AML-193 (cell line): ENCODE measurements at regions not wholly inside any gene's neighbourhood (a gene's known extent, or its start where the extent isn't known, plus 50 kb on each side); places are given as distances from the start of the nearest gene placed in this dataset.
"Not testable (repeated sequence)": the region's sequence is repeated elsewhere in the genome, so short reads cannot be mapped to it uniquely, and the experiment has no call there.

Experiments
- DNase-seq, 2 experiments: peaks; one replicate each; lab custom pipeline; 2025; lab: John Stamatoyannopoulos, UW

- DNase-seq = no peak
Observed at GRCh38 chr5:10126900-10127299, 122.8 kb downstream of the ATPSCKMT start.

- DNase-seq = no peak
Observed at GRCh38 chr5:10125116-10125515, 124.6 kb downstream of the ATPSCKMT start.

GRCh38 chr5:10124287-10124686 is 125.4 kb downstream of the ATPSCKMT start:
- no peak for DNase-seq

- no peak for DNase-seq
Observed at GRCh38 chr5:10123254-10123989, 126.3 kb downstream of the ATPSCKMT start.

GRCh38 chr5:10122076-10122726 is 127.5 kb downstream of the ATPSCKMT start:
- no peak for DNase-seq

- DNase-seq = no peak
Observed at GRCh38 chr5:10120934-10121333, 128.8 kb downstream of the ATPSCKMT start.

GRCh38 chr5:10118150-10118549 is 131.5 kb downstream of the ATPSCKMT start:
- DNase-seq = no peak

- DNase-seq = no peak
Observed at GRCh38 chr5:10116594-10116993, 133.1 kb downstream of the ATPSCKMT start.

GRCh38 chr5:10115669-10116068 is 134.0 kb downstream of the ATPSCKMT start:
- DNase-seq = no peak

GRCh38 chr5:10111571-10111970 is 138.1 kb downstream of the ATPSCKMT start:
- DNase-seq = peak; percentile 8 to 53

- no peak for DNase-seq
Observed at GRCh38 chr5:10110228-10110627, 139.5 kb downstream of the ATPSCKMT start.

- no peak for DNase-seq
Observed at GRCh38 chr5:10109299-10109698, 140.4 kb downstream of the ATPSCKMT start.

GRCh38 chr5:10106806-10107205 is 142.9 kb downstream of the ATPSCKMT start:
- no peak for DNase-seq

GRCh38 chr5:10106285-10106684 is 143.4 kb downstream of the ATPSCKMT start:
- DNase-seq = no peak

GRCh38 chr5:10102706-10103497 is 146.8 kb downstream of the ATPSCKMT start:
- DNase-seq = no peak

GRCh38 chr5:10102235-10102634 is 147.5 kb downstream of the ATPSCKMT start:
- not testable (repeated sequence) for DNase-seq

GRCh38 chr5:10099548-10099947 is 150.1 kb downstream of the ATPSCKMT start:
- no peak for DNase-seq

- no peak for DNase-seq
Observed at GRCh38 chr5:10091701-10092100, 158.0 kb downstream of the ATPSCKMT start.

GRCh38 chr5:10090074-10090473 is 159.6 kb downstream of the ATPSCKMT start:
- no peak for DNase-seq

- no peak for DNase-seq
Observed at GRCh38 chr5:10085185-10085584, 164.5 kb downstream of the ATPSCKMT start.

- no peak for DNase-seq
Observed at GRCh38 chr5:10081584-10081983, 168.1 kb downstream of the ATPSCKMT start.

- no peak for DNase-seq
Observed at GRCh38 chr5:10077791-10078545, 171.7 kb downstream of the ATPSCKMT start.
